CD14-positive monocyte (primary cell): ENCODE measurements at regions not wholly inside any gene's neighbourhood (a gene's known extent, or its start where the extent isn't known, plus 50 kb on each side); places are given as distances from the start of the nearest gene placed in this dataset.

Experiments used
- DNase-seq, 3 donors: peaks; one replicate each; pipeline ENCODE4 v3.0.0-alpha.2; 2011 to 2022
- H2AFZ ChIP-seq: 2 replicates; pipeline ENCODE4 v1.6.0; 2012; ENCODE audit warnings: mild to moderate bottlenecking, low read depth, low read length, inconsistent platforms; ENCODE audit not compliant: insufficient read depth, poor library complexity, severe bottlenecking
- H3K27ac ChIP-seq, 2 donors: 1 replicate in 1 of 2; 2 replicates in 1 of 2; pipeline ENCODE4 v1.5.1; 2012 to 2013; ENCODE audit warnings: low read length in 2 of 2, control low read depth in 1 of 2, inconsistent platforms in 1 of 2, low read depth in 1 of 2, mild to moderate bottlenecking in 1 of 2
- H3K27me3 ChIP-seq, 2 donors: one replicate each; pipeline versions ENCODE4 v1.6.0 to v1.6.1; 2011 to 2013; ENCODE audit warnings: low read length in 2 of 2; ENCODE audit not compliant: control insufficient read depth in 2 of 2, insufficient read depth in 2 of 2
- H3K36me3 ChIP-seq, 2 donors: replicated peaks in 1 of 2; 1 replicate in 1 of 2; 2 replicates in 1 of 2; pipeline versions ENCODE4 v1.5.1 to v1.6.1; 2012 to 2013; ENCODE audit warnings: low read length in 2 of 2, control low read depth in 1 of 2, inconsistent platforms in 1 of 2, mild to moderate bottlenecking in 1 of 2; ENCODE audit not compliant: insufficient read depth in 2 of 2, control insufficient read depth in 1 of 2
- H3K4me1 ChIP-seq, 2 donors: 1 replicate in 1 of 2; 2 replicates in 1 of 2; pipeline versions ENCODE4 v1.5.1 to v1.6.1; 2012 to 2013; ENCODE audit warnings: low read length in 2 of 2, control low read depth in 1 of 2, inconsistent platforms in 1 of 2, mild to moderate bottlenecking in 1 of 2, moderate library complexity in 1 of 2; ENCODE audit not compliant: insufficient read depth in 2 of 2, control insufficient read depth in 1 of 2
- H3K4me2 ChIP-seq: replicated peaks from 2 replicates; pipeline ENCODE3; 2012; ENCODE audit warnings: low read length, moderate library complexity, mild to moderate bottlenecking; ENCODE audit not compliant: poor library complexity, severe bottlenecking; ENCODE audit errors: extremely low read depth
- H3K4me3 ChIP-seq, 3 experiments: fragments of 200-600 bp in 1 of 3; sonication (generic) in 1 of 3; replicated peaks in 1 of 3; 1 replicate in 2 of 3; 2 replicates in 1 of 3; pipeline ENCODE4 v1.5.1; 2011 to 2013; ENCODE audit warnings: low read length in 3 of 3, mild to moderate bottlenecking in 3 of 3, control low read depth in 2 of 3, low read depth in 2 of 3, inconsistent platforms in 1 of 3, moderate library complexity in 1 of 3
- H3K79me2 ChIP-seq: 2 replicates; pipeline ENCODE4 v1.6.0; 2012; ENCODE audit warnings: mild to moderate bottlenecking, control low read depth, inconsistent platforms, low read length, moderate library complexity; ENCODE audit not compliant: insufficient read depth
- H3K9ac ChIP-seq: 2 replicates; pipeline ENCODE4 v1.6.0; 2017; ENCODE audit warnings: low read length, mild to moderate bottlenecking; ENCODE audit not compliant: insufficient read depth, poor library complexity, severe bottlenecking
- H3K9me3 ChIP-seq, 2 donors: replicated peaks in 1 of 2; 1 replicate in 1 of 2; 2 replicates in 1 of 2; pipeline versions ENCODE4 v1.5.1 to v1.6.1; 2012 to 2013; ENCODE audit warnings: low read length in 2 of 2, control low read depth in 1 of 2; ENCODE audit not compliant: control insufficient read depth in 1 of 2, insufficient read depth in 1 of 2
- H4K20me1 ChIP-seq: 2 replicates; pipeline ENCODE4 v1.6.0; 2012; ENCODE audit warnings: mild to moderate bottlenecking, low read length, control low read depth, moderate library complexity; ENCODE audit not compliant: insufficient read depth
- H3K27ac Mint-ChIP-seq, 7 donors: one replicate each; pipeline ENCODE4 v1.8.0; 2020; ENCODE audit warnings: mild to moderate bottlenecking in 7 of 7, mixed read lengths in 7 of 7, moderate library complexity in 6 of 7, inconsistent platforms in 2 of 7
- H3K27me3 Mint-ChIP-seq, 3 donors: one replicate each; pipeline ENCODE4 v1.8.0; 2021 to 2022; ENCODE audit warnings: low read depth in 3 of 3, mild to moderate bottlenecking in 3 of 3, mixed read lengths in 3 of 3, moderate library complexity in 3 of 3, inconsistent platforms in 1 of 3
- H3K36me3 Mint-ChIP-seq, 2 donors: one replicate each; pipeline ENCODE4 v1.8.0; 2020; ENCODE audit warnings: mixed read lengths in 2 of 2, inconsistent platforms in 1 of 2, mild to moderate bottlenecking in 1 of 2
- H3K4me1 Mint-ChIP-seq: one replicate; pipeline ENCODE4 v1.8.0; 2020; ENCODE audit warnings: mild to moderate bottlenecking, mixed read lengths
- H3K4me3 Mint-ChIP-seq, 2 donors: one replicate each; pipeline ENCODE4 v1.8.0; 2020; ENCODE audit warnings: mild to moderate bottlenecking in 2 of 2, mixed read lengths in 2 of 2, moderate library complexity in 1 of 2
- H3K9me3 Mint-ChIP-seq, 7 donors: one replicate each; pipeline ENCODE4 v1.8.0; 2020 to 2022; ENCODE audit warnings: mixed read lengths in 7 of 7, mild to moderate bottlenecking in 6 of 7, moderate library complexity in 6 of 7, inconsistent platforms in 2 of 7
- CTCF ChIP-seq: fragments of 200-600 bp; IDR thresholded peaks from one replicate; pipeline ENCODE4 v1.8.0; 2022; ENCODE audit warnings: antibody characterized with exemption, mild to moderate bottlenecking
- WGBS: methylation state at CpG from one replicate; pipeline ENCODE4 v1.1.5; 2013; ENCODE audit warnings: missing lambda C conversion rate; ENCODE audit not compliant: insufficient coverage; 5-methylcytosine and 5-hydroxymethylcytosine counted together
- intact Hi-C, 2 donors: fragments of 100-400 bp; cut with micrococcal nuclease; formaldehyde crosslinking; loops; one replicate each; pipeline versions ENCODE4 v1.15.0 to v1.15.1; 2023
- small RNA-seq: library from RNA; depleted of rRNA; stranded (forward); fragments of <200 nt; gene quantifications from one replicate; pipeline ENCODE3, GENCODE V24; 2012; ENCODE audit warnings: low read depth; ENCODE audit not compliant: insufficient read length

DNA sequence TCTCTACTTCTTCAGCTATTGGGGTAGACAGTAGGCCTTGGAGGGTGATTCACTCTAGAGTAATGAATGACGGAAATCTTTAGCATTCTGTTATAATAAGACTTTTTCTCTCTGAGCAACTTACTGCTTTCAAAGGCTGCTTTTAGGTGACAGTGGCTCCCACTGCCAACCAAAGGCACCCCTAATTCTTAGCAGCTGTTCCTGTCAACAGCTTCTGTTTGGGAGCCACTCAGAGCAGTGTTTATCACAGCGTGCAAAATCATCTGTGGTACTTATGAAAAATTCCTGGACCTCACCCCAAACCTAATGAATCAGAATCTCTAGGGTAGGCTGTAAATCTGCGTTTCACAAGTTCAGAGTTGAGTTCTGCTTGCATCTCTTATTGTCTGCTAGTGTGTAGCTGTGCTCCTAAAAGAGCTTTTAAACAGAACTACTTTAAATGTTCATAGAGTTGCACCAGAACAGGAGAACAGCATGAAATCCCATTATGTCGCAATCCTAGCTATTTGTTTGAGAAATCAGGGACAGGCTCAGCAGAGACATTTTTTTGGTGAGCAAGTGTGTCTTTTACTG is 52.8 kb upstream of the POU4F2 start:
- no peak overlapping the region for H3K4me3 ChIP-seq
- intact Hi-C loops: no loop called here
- Mint-ChIP-seq H3K9me3 (peaks cover 0 to 2% (median 0%) of the 10 kb centered on the region in 7 donors), H3K4me1 (peaks cover 16% of the 10 kb centered on the region), H3K36me3 (no peaks in the 10 kb centered on the region), H3K27ac (peak overlapping the region in 1 of 7 donors; percentile 2), H3K27me3 (no peaks in the 10 kb centered on the region), H3K4me3 (no peak overlapping the region)
- H3K4me1 ChIP-seq: peaks cover 16 to 19% of the 10 kb centered on the region in 2 donors
- H2AFZ ChIP-seq: no peak overlapping the region
- peak; percentile 22 to 71 (median 22) for DNase-seq
- no peaks in the 10 kb centered on the region for H3K79me2 ChIP-seq
- no peak overlapping the region for H3K4me2 ChIP-seq
- WGBS: 43% methylated on average over 1 of the region's 4 CpGs
- H3K9ac ChIP-seq: no peak overlapping the region
- no peak overlapping the region for H3K27ac ChIP-seq
- no peaks in the 10 kb centered on the region for H3K36me3 ChIP-seq
- no peaks in the 10 kb centered on the region for H4K20me1 ChIP-seq
- no peaks in the 10 kb centered on the region for H3K9me3 ChIP-seq
- no peak for TF ChIP-seq CTCF
- no peaks in the 10 kb centered on the region for H3K27me3 ChIP-seq

Small RNAs in the stretch of these regions (small RNA-seq; reads per million reads assigned to genes)
- gene RNU1-44P: 97.3 reads per million, percentile 96 among the genes with 10 or more reads in this experiment
